GM23248 (cell line): ENCODE measurements at regions not wholly inside any gene's neighbourhood (a gene's known extent, or its start where the extent isn't known, plus 50 kb on each side); places are given as distances from the start of the nearest gene placed in this dataset.

Experiments used
- DNase-seq: peaks from one replicate; pipeline ENCODE4 v3.0.0-alpha.2; 2015
- H2AFZ ChIP-seq: fragments of 200-600 bp; sonication (generic); 2 replicates; pipeline ENCODE4 v1.6.1; 2016; ENCODE audit warnings: antibody characterized with exemption
- H3F3A ChIP-seq: fragments of 200-600 bp; sonication (generic); 2 replicates; pipeline ENCODE4 v1.6.1; 2016; ENCODE audit warnings: mild to moderate bottlenecking, antibody characterized with exemption, mixed run types; ENCODE audit not compliant: insufficient read depth
- H3K27ac ChIP-seq: fragments of 200-600 bp; sonication (generic); 2 replicates; pipeline ENCODE4 v1.5.1; 2016; ENCODE audit warnings: mild to moderate bottlenecking
- H3K27me3 ChIP-seq: fragments of 200-600 bp; sonication (generic); replicated peaks from 2 replicates; pipeline ENCODE4 v1.6.1; 2016; ENCODE audit warnings: mild to moderate bottlenecking; ENCODE audit not compliant: insufficient read depth
- H3K36me3 ChIP-seq: fragments of 200-600 bp; sonication (generic); 2 replicates; pipeline ENCODE4 v1.6.1; 2016; ENCODE audit warnings: low read depth, mild to moderate bottlenecking
- H3K4me1 ChIP-seq: fragments of 200-600 bp; sonication (generic); 2 replicates; pipeline ENCODE4 v1.6.1; 2016; ENCODE audit warnings: mild to moderate bottlenecking; ENCODE audit not compliant: insufficient read depth
- H3K4me2 ChIP-seq: fragments of 200-600 bp; sonication (generic); one replicate; pipeline ENCODE4 v1.6.1; 2016; ENCODE audit warnings: mild to moderate bottlenecking; ENCODE audit not compliant: unreplicated experiment
- H3K4me3 ChIP-seq: fragments of 200-600 bp; sonication (generic); 2 replicates; pipeline ENCODE4 v1.5.1; 2016; ENCODE audit warnings: mild to moderate bottlenecking
- H3K79me2 ChIP-seq: fragments of 200-600 bp; sonication (generic); 2 replicates; pipeline ENCODE4 v1.6.1; 2016; ENCODE audit warnings: mild to moderate bottlenecking; ENCODE audit not compliant: insufficient read depth
- H3K9ac ChIP-seq: fragments of 200-600 bp; sonication (generic); 2 replicates; pipeline ENCODE4 v1.6.1; 2016; ENCODE audit warnings: mild to moderate bottlenecking
- H3K9me2 ChIP-seq: fragments of 200-600 bp; sonication (generic); 2 replicates; pipeline ENCODE4 v1.6.1; 2016; ENCODE audit warnings: mixed run types, mild to moderate bottlenecking, moderate library complexity; ENCODE audit not compliant: insufficient read depth
- H3K9me3 ChIP-seq: fragments of 200-600 bp; sonication (generic); one replicate; pipeline ENCODE4 v1.6.1; 2017; ENCODE audit warnings: low read depth
- H4K20me1 ChIP-seq: fragments of 200-600 bp; sonication (generic); 2 replicates; pipeline ENCODE4 v1.6.0; 2016; ENCODE audit not compliant: insufficient read depth
- EZH2 ChIP-seq: fragments of 200-600 bp; sonication (generic); IDR thresholded peaks from 2 replicates; pipeline ENCODE4 v1.6.1; 2018; ENCODE audit warnings: antibody characterized with exemption, mild to moderate bottlenecking; ENCODE audit not compliant: insufficient read depth, poor library complexity, severe bottlenecking
- EZH2phosphoT487 ChIP-seq: fragments of 200-600 bp; sonication (generic); IDR thresholded peaks from 2 replicates; pipeline ENCODE4 v1.6.1; 2018; ENCODE audit warnings: antibody characterized with exemption, moderate library complexity, mild to moderate bottlenecking, low read depth; ENCODE audit not compliant: insufficient read depth
- WGBS, 2 experiments: methylation state at CpG; one replicate each; pipeline ENCODE4 v1.1.6; 2015 to 2017; ENCODE audit warnings: low lambda C conversion rate in 2 of 2, low coverage in 1 of 2; ENCODE audit errors: missing lambda C conversion rate in 2 of 2; 5-methylcytosine and 5-hydroxymethylcytosine counted together
- in situ Hi-C: fragments of 300-500 bp; cut with MboI; formaldehyde crosslinking; loops from 2 replicates; pipeline ENCODE4 v1.15.0; 2020

DNA sequence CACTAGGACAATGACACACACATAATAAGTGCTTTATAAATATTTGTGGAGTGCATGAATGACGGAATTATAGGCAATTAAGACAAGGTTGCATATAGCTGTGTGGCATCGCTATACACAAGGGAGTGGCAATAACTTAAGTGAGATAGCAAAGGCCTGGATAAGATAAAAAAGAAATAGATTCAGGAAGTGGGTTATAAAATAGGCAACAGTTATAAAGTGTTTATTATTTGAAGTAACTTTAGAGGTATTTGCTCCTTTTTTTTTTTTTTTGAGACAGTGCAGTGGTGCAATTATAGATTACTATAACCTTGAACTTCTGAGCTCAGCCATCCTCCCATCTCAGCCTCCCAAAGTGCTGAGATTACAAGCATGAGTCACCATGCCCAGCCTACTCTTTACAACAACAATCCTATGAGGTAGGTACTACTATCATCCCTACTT, 75.9 kb upstream of the LOC128125822 start:
- in situ Hi-C loops, result no loop called here
- WGBS, 2 experiments, result 55 to 70% methylated on average over 2 of the region's 2 CpGs
- DNase-seq, result no peak

GRCh38 chr6:63502156-63502555, 70.1 kb upstream of the LOC128125822 start:
- in situ Hi-C loops, result no loop called here
- no peaks in the 10 kb centered on the region for H3K9me2 ChIP-seq
- H3K9me3 ChIP-seq, result no peaks in the 10 kb centered on the region
- no peaks in the 10 kb centered on the region for H3F3A ChIP-seq
- no peaks in the 10 kb centered on the region for H3K36me3 ChIP-seq
- H3K4me1 ChIP-seq, result peaks cover 3% of the 10 kb centered on the region; the same call in 1 of the 2 replicates
- no peak overlapping the region for H3K27ac ChIP-seq
- H3K9ac ChIP-seq, result no peak overlapping the region
- no peaks in the 10 kb centered on the region for H3K79me2 ChIP-seq
- H3K4me3 ChIP-seq, result no peak overlapping the region
- no peaks in the 10 kb centered on the region for H4K20me1 ChIP-seq
- H3K4me2 ChIP-seq, result no peak overlapping the region
- H3K27me3 ChIP-seq, result no peaks in the 10 kb centered on the region
- no peak overlapping the region for H2AFZ ChIP-seq
- TF ChIP-seq EZH2phosphoT487 (no peak), EZH2 (no peak)
- DNase-seq, result no peak

More for the DNA sequence above, 75.9 kb upstream of the LOC128125822 start:
- H3K4me1 ChIP-seq, result no peaks in the 10 kb centered on the region
- H3F3A ChIP-seq, result no peaks in the 10 kb centered on the region
- no peak overlapping the region for H3K4me2 ChIP-seq
- no peaks in the 10 kb centered on the region for H3K36me3 ChIP-seq
- H3K9ac ChIP-seq, result no peak overlapping the region
- H3K27ac ChIP-seq, result no peak overlapping the region
- H3K79me2 ChIP-seq, result no peaks in the 10 kb centered on the region
- no peak overlapping the region for H2AFZ ChIP-seq
- H4K20me1 ChIP-seq, result no peaks in the 10 kb centered on the region
- TF ChIP-seq EZH2 (no peak), EZH2phosphoT487 (no peak)
- H3K27me3 ChIP-seq, result no peaks in the 10 kb centered on the region
- H3K9me2 ChIP-seq, result no peaks in the 10 kb centered on the region
- no peak overlapping the region for H3K4me3 ChIP-seq
- H3K9me3 ChIP-seq, result no peaks in the 10 kb centered on the region

- no peaks in the 10 kb centered on the region for H3K9me2 ChIP-seq
Measured at GRCh38 chr6:63503199-63503598, 69.1 kb upstream of the LOC128125822 start.

GRCh38 chr6:63504777-63505384, 67.4 kb upstream of the LOC128125822 start:
- no peak overlapping the region for H3K4me3 ChIP-seq
- H3K27ac ChIP-seq, result no peak overlapping the region
- H3K4me1 ChIP-seq, result peaks cover 7% of the 10 kb centered on the region; the same call in 1 of the 2 replicates
- H3K36me3 ChIP-seq, result no peaks in the 10 kb centered on the region
- no peak overlapping the region for H2AFZ ChIP-seq
- no peaks in the 10 kb centered on the region for H3K9me3 ChIP-seq
- DNase-seq, result peak; percentile 57
- no peaks in the 10 kb centered on the region for H3K9me2 ChIP-seq
- no peak overlapping the region for H3K4me2 ChIP-seq
- H3F3A ChIP-seq, result no peaks in the 10 kb centered on the region
- in situ Hi-C loops, result no loop called here
- H4K20me1 ChIP-seq, result no peaks in the 10 kb centered on the region
- no peaks in the 10 kb centered on the region for H3K27me3 ChIP-seq
- no peak overlapping the region for H3K9ac ChIP-seq
- WGBS, 2 experiments, result 65 to 66% methylated on average over 3 of the region's 3 CpGs
- TF ChIP-seq EZH2phosphoT487 (no peak), EZH2 (no peak)
- no peaks in the 10 kb centered on the region for H3K79me2 ChIP-seq

More at GRCh38 chr6:63503199-63503598, 69.1 kb upstream of the LOC128125822 start:
- TF ChIP-seq EZH2phosphoT487, result no peak
- no peak for TF ChIP-seq EZH2
- Histone ChIP-seq H3K9me3 (no peaks in the 10 kb centered on the region), H3K79me2 (no peaks in the 10 kb centered on the region), H4K20me1 (no peaks in the 10 kb centered on the region), H3K4me2 (no peak overlapping the region), H3K4me1 (peaks cover 3% of the 10 kb centered on the region; the same call in 1 of the 2 replicates), H3K27me3 (no peaks in the 10 kb centered on the region), H3K27ac (no peak overlapping the region), H2AFZ (no peak overlapping the region), H3F3A (no peaks in the 10 kb centered on the region), H3K4me3 (no peak overlapping the region), H3K9ac (no peak overlapping the region), H3K36me3 (no peaks in the 10 kb centered on the region)
- WGBS, 2 experiments, result 88 to 90% methylated on average over 5 of the region's 5 CpGs
- in situ Hi-C loops, result no loop called here
- DNase-seq, result no peak
